Testis (tissue), 2 donors: ENCODE measurements at regions not wholly inside any gene's neighbourhood (a gene's known extent, or its start where the extent isn't known, plus 50 kb on each side); places are given as distances from the start of the nearest gene placed in this dataset.

Source experiments
- POLR2A ChIP-seq: fragments of 450-650 bp; IDR thresholded peaks from one replicate; pipeline ENCODE4 v1.6.1; 2017; ENCODE audit warnings: antibody characterized with exemption, mild to moderate bottlenecking, moderate library complexity
- TF ChIP-seq, protein P1 (sequence below), 3 experiments: fragments of 450-650 bp in 2 of 3; fragments of 200-600 bp in 1 of 3; sonication (generic) in 1 of 3; IDR thresholded peaks; one replicate each; pipeline ENCODE4 v1.5.1; 2016 to 2019; ENCODE audit warnings: antibody characterized with exemption in 3 of 3, mild to moderate bottlenecking in 2 of 3, moderate library complexity in 1 of 3

DNA sequence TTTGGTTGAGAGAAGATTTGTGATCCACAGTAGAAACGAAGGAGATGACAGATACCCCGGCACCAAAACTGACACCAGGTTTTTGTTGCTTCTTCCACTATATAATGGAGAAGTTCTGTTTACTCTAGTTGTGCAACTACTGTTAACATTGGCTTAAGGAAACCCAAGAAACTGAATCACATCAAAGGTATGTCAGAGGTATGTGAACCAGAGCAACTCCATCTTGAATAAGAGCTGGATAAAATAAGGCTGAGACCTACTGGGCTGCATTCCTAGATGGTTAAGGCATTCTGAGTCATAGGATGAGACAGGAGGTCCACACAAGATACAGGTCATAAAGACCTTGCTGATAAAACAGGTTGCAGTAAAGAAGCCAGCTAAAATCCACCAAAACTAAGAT, 173.7 kb upstream of the CAMK1G start:
- TF ChIP-seq, protein P1, sequence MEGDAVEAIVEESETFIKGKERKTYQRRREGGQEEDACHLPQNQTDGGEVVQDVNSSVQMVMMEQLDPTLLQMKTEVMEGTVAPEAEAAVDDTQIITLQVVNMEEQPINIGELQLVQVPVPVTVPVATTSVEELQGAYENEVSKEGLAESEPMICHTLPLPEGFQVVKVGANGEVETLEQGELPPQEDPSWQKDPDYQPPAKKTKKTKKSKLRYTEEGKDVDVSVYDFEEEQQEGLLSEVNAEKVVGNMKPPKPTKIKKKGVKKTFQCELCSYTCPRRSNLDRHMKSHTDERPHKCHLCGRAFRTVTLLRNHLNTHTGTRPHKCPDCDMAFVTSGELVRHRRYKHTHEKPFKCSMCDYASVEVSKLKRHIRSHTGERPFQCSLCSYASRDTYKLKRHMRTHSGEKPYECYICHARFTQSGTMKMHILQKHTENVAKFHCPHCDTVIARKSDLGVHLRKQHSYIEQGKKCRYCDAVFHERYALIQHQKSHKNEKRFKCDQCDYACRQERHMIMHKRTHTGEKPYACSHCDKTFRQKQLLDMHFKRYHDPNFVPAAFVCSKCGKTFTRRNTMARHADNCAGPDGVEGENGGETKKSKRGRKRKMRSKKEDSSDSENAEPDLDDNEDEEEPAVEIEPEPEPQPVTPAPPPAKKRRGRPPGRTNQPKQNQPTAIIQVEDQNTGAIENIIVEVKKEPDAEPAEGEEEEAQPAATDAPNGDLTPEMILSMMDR (IDR thresholded peaks at IDR 0.05): no peak
- TF ChIP-seq POLR2A: no peak
